HL-60 (cell line): ENCODE measurements at regions not wholly inside any gene's neighbourhood (a gene's known extent, or its start where the extent isn't known, plus 50 kb on each side); places are given as distances from the start of the nearest gene placed in this dataset.

Source experiments
- DNase-seq, 2 experiments: peaks; one replicate each; pipeline ENCODE4 v3.0.0-alpha.2; 2010 to 2020; ENCODE audit warnings: low read depth in 1 of 2, low spot score in 1 of 2
- H3K27ac ChIP-seq: fragments of 250-450 bp; sonication (Bioruptor Pico); replicated peaks from 2 replicates; pipeline ENCODE4 v1.5.1; 2020; ENCODE audit warnings: mild to moderate bottlenecking, moderate library complexity
- H3K27me3 ChIP-seq: fragments of 250-450 bp; sonication (Bioruptor Pico); 2 replicates; pipeline ENCODE4 v1.5.1; 2021; ENCODE audit warnings: mild to moderate bottlenecking, moderate library complexity; ENCODE audit not compliant: insufficient read depth, poor library complexity, severe bottlenecking
- H3K4me3 ChIP-seq: replicated peaks from 2 replicates; pipeline ENCODE4 v1.5.1; 2011; ENCODE audit warnings: mild to moderate bottlenecking, control low read depth, low read length; ENCODE audit not compliant: insufficient read depth
- CTCF ChIP-seq: IDR thresholded peaks from one replicate; pipeline ENCODE4 v1.5.1; 2011; ENCODE audit warnings: low read length, control low read depth, inconsistent platforms; ENCODE audit not compliant: insufficient read depth
- GABPA ChIP-seq: IDR thresholded peaks from 2 replicates; pipeline ENCODE4 v1.6.1; 2012; ENCODE audit warnings: low read depth
- POLR2AphosphoS5 ChIP-seq: IDR thresholded peaks from 2 replicates; pipeline ENCODE4 v1.6.1; 2012; ENCODE audit warnings: low read depth
- REST ChIP-seq: IDR thresholded peaks from 2 replicates; pipeline ENCODE4 v1.6.1; 2012; ENCODE audit warnings: low read depth; ENCODE audit not compliant: insufficient replicate concordance
- SPI1 ChIP-seq: IDR thresholded peaks from 2 replicates; pipeline ENCODE4 v1.6.1; 2012; ENCODE audit warnings: low read depth, mild to moderate bottlenecking, borderline replicate concordance

GRCh38 chr2:21700644-21701043 lies 576.9 kb downstream of the TDRD15 start:
- DNase-seq: no peak
- Histone ChIP-seq H3K27me3 (no peaks in the 10 kb centered on the region), H3K27ac (no peak overlapping the region), H3K4me3 (no peak overlapping the region)
- TF ChIP-seq REST (no peak), POLR2AphosphoS5 (no peak), GABPA (no peak), SPI1 (no peak)

- TF ChIP-seq REST (no peak), GABPA (no peak), CTCF (no peak), SPI1 (no peak), POLR2AphosphoS5 (no peak)
- Histone ChIP-seq H3K27me3 (no peaks in the 10 kb centered on the region), H3K4me3 (no peak overlapping the region), H3K27ac (no peak overlapping the region)
- no peak for DNase-seq
Observed at GRCh38 chr2:21710031-21710430, 586.3 kb downstream of the TDRD15 start.

GRCh38 chr2:21710496-21710895 lies 586.7 kb downstream of the TDRD15 start:
- H3K27me3 ChIP-seq: no peaks in the 10 kb centered on the region
- no peak for DNase-seq
- TF ChIP-seq GABPA (no peak), CTCF (no peak), SPI1 (no peak), REST (no peak), POLR2AphosphoS5 (no peak)
- H3K4me3 ChIP-seq: no peak overlapping the region
- H3K27ac ChIP-seq: no peak overlapping the region

GRCh38 chr2:21715887-21716286 lies 592.1 kb downstream of the TDRD15 start:
- DNase-seq: no peak
- TF ChIP-seq GABPA (no peak), SPI1 (no peak), POLR2AphosphoS5 (no peak), REST (no peak)
- Histone ChIP-seq H3K27ac (no peak overlapping the region), H3K27me3 (no peaks in the 10 kb centered on the region), H3K4me3 (no peak overlapping the region)
